HepG2 (cell line): ENCODE measurements at regions not wholly inside any gene's neighbourhood (a gene's known extent, or its start where the extent isn't known, plus 50 kb on each side); places are given as distances from the start of the nearest gene placed in this dataset.

ENCODE experiments used
- ATAC-seq: fragments of 200-7000 bp; cut with Tn5 transposase; 3 replicates; pipeline ENCODE4 v1.9.1; 2020; ENCODE audit warnings: mild to moderate bottlenecking, moderate library complexity
- BruUV-seq: library from RNA; stranded (reverse); fragments of 400-500 nt; replicated peaks from 2 replicates; lab custom pipeline; 2021; lab: Mats Ljungman, UMichigan
- CTCF ChIA-PET: fragments of 300-600 bp; formaldehyde crosslinking; extraction: SDS; loops from one replicate; lab custom pipeline; 2021; ENCODE audit warnings: low total read pairs, inconsistent platforms, low intra/inter-chr PET ratio; lab: Yijun Ruan, JAX
- POLR2A ChIA-PET: fragments of 350-600 bp; sonication (Branson Sonifier 250); formaldehyde crosslinking; loops from one replicate; lab custom pipeline; 2020; ENCODE audit warnings: antibody characterized with exemption, inconsistent platforms; lab: Yijun Ruan, JAX
- DNase-seq: peaks from one replicate; pipeline ENCODE4 v3.0.0-alpha.2; 2015; ENCODE audit warnings: low spot score
- FAIRE-seq: peaks from 3 replicates; lab custom pipeline; 2011; peaks lifted over from hg19 to GRCh38; lab: Jason Lieb, UNC
- H2AFZ ChIP-seq: one replicate; pipeline ENCODE4 v1.6.1; 2011; ENCODE audit warnings: low read length, inconsistent platforms
- H3K27ac ChIP-seq: fragments of 300-600 bp; 3 replicates; pipeline ENCODE4 v1.8.0; 2011; ENCODE audit warnings: mixed run types, mild to moderate bottlenecking, mixed read lengths, low read length, inconsistent platforms; ENCODE audit not compliant: insufficient read depth; ENCODE audit errors: extremely low read length
- H3K27me3 ChIP-seq, 2 experiments: fragments of 200-600 bp in 1 of 2; 2 replicates in 1 of 2; 3 replicates in 1 of 2; pipeline versions ENCODE4 v1.6.0 to v1.8.0; 2011; ENCODE audit warnings: low read length in 2 of 2, mild to moderate bottlenecking in 2 of 2, moderate library complexity in 2 of 2, inconsistent platforms in 1 of 2; ENCODE audit not compliant: insufficient read depth in 2 of 2, control insufficient read depth in 1 of 2
- H3K36me3 ChIP-seq, 2 experiments: fragments of 200-600 bp in 1 of 2; replicated peaks in 1 of 2; 2 replicates in 1 of 2; 3 replicates in 1 of 2; pipeline versions ENCODE4 v1.5.1 to v1.8.0; 2011; ENCODE audit warnings: low read length in 2 of 2, inconsistent platforms in 1 of 2; ENCODE audit not compliant: insufficient read depth in 2 of 2, control insufficient read depth in 1 of 2
- H3K4me1 ChIP-seq: 2 replicates; pipeline ENCODE4 v1.5.1; 2012; ENCODE audit warnings: low read length, inconsistent platforms; ENCODE audit not compliant: insufficient read depth
- H3K4me2 ChIP-seq: 2 replicates; pipeline ENCODE4 v1.6.0; 2011; ENCODE audit warnings: low read depth, low read length, inconsistent platforms
- H3K4me3 ChIP-seq, 3 experiments: fragments of 200-600 bp in 1 of 3; sonication (generic), shearing (Covaris generic) in 1 of 3; replicated peaks in 1 of 3; 2 replicates each; pipeline ENCODE4 v1.5.1; 2011 to 2016; ENCODE audit warnings: low read length in 3 of 3, inconsistent platforms in 2 of 3, low read depth in 2 of 3, mild to moderate bottlenecking in 2 of 3, control low read depth in 1 of 3, mixed read lengths in 1 of 3; ENCODE audit not compliant: insufficient read depth in 1 of 3
- H3K79me2 ChIP-seq: one replicate; pipeline ENCODE4 v1.6.1; 2011; ENCODE audit warnings: low read length, inconsistent platforms; ENCODE audit not compliant: insufficient read depth
- H3K9ac ChIP-seq: 2 replicates; pipeline ENCODE4 v1.6.0; 2011; ENCODE audit warnings: mild to moderate bottlenecking, low read depth, low read length, inconsistent platforms; ENCODE audit not compliant: insufficient read depth
- H3K9me3 ChIP-seq: 2 replicates; pipeline ENCODE4 v1.5.1; 2012; ENCODE audit warnings: mild to moderate bottlenecking, low read length
- H4K20me1 ChIP-seq: 2 replicates; pipeline ENCODE4 v1.6.0; 2011; ENCODE audit warnings: inconsistent platforms, mild to moderate bottlenecking, low read length, moderate library complexity; ENCODE audit not compliant: insufficient read depth
- ADNP ChIP-seq: sonication (generic); formaldehyde crosslinking; IDR thresholded peaks from 2 replicates; pipeline ENCODE4 v1.4.0; 2020; ENCODE audit warnings: missing genetic modification reagents
- ATF7-NPFF ChIP-seq: sonication (generic); formaldehyde crosslinking; IDR thresholded peaks from 2 replicates; pipeline ENCODE4 v1.8.1; 2023; ENCODE audit warnings: mild to moderate bottlenecking, low read depth, missing genetic modification reagents, moderate library complexity
- GATAD1 ChIP-seq: IDR thresholded peaks from 2 replicates; pipeline ENCODE4 v1.6.1; 2016; ENCODE audit warnings: missing genetic modification reagents, missing compliant biosample characterization
- HHEX ChIP-seq: IDR thresholded peaks from 2 replicates; pipeline ENCODE4 v1.6.1; 2016; ENCODE audit warnings: control low read depth
- MAF1 ChIP-seq: sonication (generic); formaldehyde crosslinking; IDR thresholded peaks from 2 replicates; pipeline ENCODE4 v1.5.0; 2020; ENCODE audit warnings: missing genetic modification reagents, borderline replicate concordance
- MBNL3 ChIP-seq: fragments of 250-450 bp; sonication (Bioruptor Pico); conservative IDR thresholded peaks from 2 replicates; pipeline ENCODE4 v1.8.0; 2022; ENCODE audit warnings: mild to moderate bottlenecking, inconsistent platforms
- NR2F6 ChIP-seq, 2 experiments: IDR thresholded peaks; 2 replicates each; pipeline ENCODE4 v1.6.1; 2016; ENCODE audit warnings: antibody characterized with exemption in 1 of 2, mild to moderate bottlenecking in 1 of 2
- PHF5A ChIP-seq: IDR thresholded peaks from one replicate; pipeline ENCODE4 v1.6.1; 2018; ENCODE audit warnings: low read depth, missing genetic modification reagents; ENCODE audit not compliant: unreplicated experiment
- REPIN1 ChIP-seq: sonication (generic); formaldehyde crosslinking; IDR thresholded peaks from 2 replicates; pipeline ENCODE4 v1.8.0; 2022; ENCODE audit warnings: missing genetic modification reagents, low read depth, mild to moderate bottlenecking, borderline replicate concordance
- SOX13 ChIP-seq, 3 experiments: fragments of 450-650 bp in 1 of 3; sonication (generic) in 1 of 3; formaldehyde crosslinking in 1 of 3; IDR thresholded peaks in 2 of 3; conservative IDR thresholded peaks in 1 of 3; 2 replicates each; pipeline versions ENCODE4 v1.5.0 to v1.6.1; 2016 to 2020; ENCODE audit warnings: antibody characterized with exemption in 1 of 3, mild to moderate bottlenecking in 1 of 3, missing compliant biosample characterization in 1 of 3, missing genetic modification reagents in 1 of 3, moderate library complexity in 1 of 3
- ZNF530 ChIP-seq: sonication (generic); formaldehyde crosslinking; IDR thresholded peaks from 2 replicates; pipeline ENCODE4 v1.5.0; 2020; ENCODE audit warnings: low read depth, mild to moderate bottlenecking, missing genetic modification reagents
- ZNF605 ChIP-seq: sonication (generic); formaldehyde crosslinking; IDR thresholded peaks from 2 replicates; pipeline ENCODE4 v1.8.0; 2022; ENCODE audit warnings: mild to moderate bottlenecking, missing genetic modification reagents
- ZNF772 ChIP-seq: sonication (generic); formaldehyde crosslinking; IDR thresholded peaks from 2 replicates; pipeline ENCODE4 v1.5.0; 2020; ENCODE audit warnings: mild to moderate bottlenecking, missing genetic modification reagents
- WGBS: methylation state at CpG from one replicate; pipeline ENCODE4 v1.1.6; 2017; ENCODE audit warnings: low lambda C conversion rate; 5-methylcytosine and 5-hydroxymethylcytosine counted together
- in situ Hi-C: cut with HindIII; loops from 2 replicates; pipeline ENCODE4 v1.10.0; 2017; ENCODE audit warnings: low pct_unique_long_range_greater_than_20kb; ENCODE audit not compliant: extremely low pct_ligation_motif_present
- intact Hi-C: fragments of 100-400 bp; cut with micrococcal nuclease; formaldehyde crosslinking; loops from one replicate; pipeline ENCODE4 v1.10.0; 2022; ENCODE audit not compliant: unreplicated experiment
- TF ChIP-seq, protein P1 (sequence below): sonication (generic); formaldehyde crosslinking; IDR thresholded peaks from 2 replicates; pipeline ENCODE4 v1.4.0; 2020; ENCODE audit warnings: mild to moderate bottlenecking, missing genetic modification reagents
- TF ChIP-seq, protein P2 (sequence below): sonication (generic); formaldehyde crosslinking; IDR thresholded peaks from 2 replicates; pipeline ENCODE4 v1.4.0; 2020; ENCODE audit warnings: missing genetic modification reagents

DNA sequence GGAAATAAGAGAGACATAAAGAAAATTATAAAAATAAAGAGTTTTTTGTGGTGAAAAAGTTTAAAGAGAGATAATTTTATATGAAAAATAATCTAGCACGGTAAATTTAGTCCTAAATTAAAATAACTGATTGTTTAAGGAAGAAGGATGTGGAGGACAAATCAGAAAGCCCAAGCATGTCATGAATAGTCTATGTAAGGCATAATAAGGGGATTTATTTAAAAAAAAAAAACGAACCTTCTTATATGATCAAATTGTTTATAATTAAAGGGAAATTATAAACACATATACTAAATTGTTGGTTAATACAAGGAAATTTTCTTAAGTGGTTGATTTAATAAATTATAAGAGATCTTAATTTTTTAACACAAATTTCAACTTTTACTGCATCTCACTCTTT lies 551.8 kb upstream of the TYRP1 start:
- ChIA-PET POLR2A (no interaction called here), CTCF (no interaction called here)
- FAIRE-seq (no peak), ATAC-seq (no peak), DNase-seq (no peak)
- H2AFZ ChIP-seq = no peak overlapping the region
- no peaks in the 10 kb centered on the region for H4K20me1 ChIP-seq
- no peak overlapping the region for H3K4me2 ChIP-seq
- WGBS = 1% methylated on average over 2 of the region's 2 CpGs
- no peaks in the 10 kb centered on the region for H3K36me3 ChIP-seq
- intact Hi-C loops = no loop called here
- TF ChIP-seq ZNF605 (CRISPR knock-in tag) (no peak), SOX13 (IDR thresholded peaks at IDR 0.05) (no peak), SOX13 (CRISPR knock-in tag; conservative IDR thresholded peaks at IDR 0.05 in 1 of 2, IDR thresholded peaks at IDR 0.05 in 1 of 2) (no peak), MBNL3 (CRISPR knock-in tag) (no peak), MAF1 (CRISPR knock-in tag) (no peak), ATF7-NPFF (CRISPR knock-in tag) (no peak), ZNF772 (CRISPR knock-in tag) (no peak), GATAD1 (CRISPR knock-in tag) (no peak), NR2F6 (IDR thresholded peaks at IDR 0.05) (no peak), NR2F6 (CRISPR knock-in tag; IDR thresholded peaks at IDR 0.05) (no peak), HHEX (CRISPR knock-in tag) (no peak), ADNP (CRISPR knock-in tag) (no peak), PHF5A (CRISPR knock-in tag) (no peak), ZNF530 (no peak), REPIN1 (CRISPR knock-in tag) (no peak)
- TF ChIP-seq, protein P1, sequence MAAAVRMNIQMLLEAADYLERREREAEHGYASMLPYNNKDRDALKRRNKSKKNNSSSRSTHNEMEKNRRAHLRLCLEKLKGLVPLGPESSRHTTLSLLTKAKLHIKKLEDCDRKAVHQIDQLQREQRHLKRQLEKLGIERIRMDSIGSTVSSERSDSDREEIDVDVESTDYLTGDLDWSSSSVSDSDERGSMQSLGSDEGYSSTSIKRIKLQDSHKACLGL (CRISPR knock-in tag) = no peak
- TF ChIP-seq, protein P2, sequence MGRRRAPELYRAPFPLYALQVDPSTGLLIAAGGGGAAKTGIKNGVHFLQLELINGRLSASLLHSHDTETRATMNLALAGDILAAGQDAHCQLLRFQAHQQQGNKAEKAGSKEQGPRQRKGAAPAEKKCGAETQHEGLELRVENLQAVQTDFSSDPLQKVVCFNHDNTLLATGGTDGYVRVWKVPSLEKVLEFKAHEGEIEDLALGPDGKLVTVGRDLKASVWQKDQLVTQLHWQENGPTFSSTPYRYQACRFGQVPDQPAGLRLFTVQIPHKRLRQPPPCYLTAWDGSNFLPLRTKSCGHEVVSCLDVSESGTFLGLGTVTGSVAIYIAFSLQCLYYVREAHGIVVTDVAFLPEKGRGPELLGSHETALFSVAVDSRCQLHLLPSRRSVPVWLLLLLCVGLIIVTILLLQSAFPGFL (CRISPR knock-in tag) = no peak
- no peaks in the 10 kb centered on the region for H3K79me2 ChIP-seq
- in situ Hi-C loops = no loop called here
- H3K4me1 ChIP-seq = no peaks in the 10 kb centered on the region
- BruUV-seq = no TSS peak
- H3K9ac ChIP-seq = no peak overlapping the region
- H3K27ac ChIP-seq = no peak overlapping the region
- H3K4me3 ChIP-seq = no peak overlapping the region
- no peaks in the 10 kb centered on the region for H3K27me3 ChIP-seq
- H3K9me3 ChIP-seq = peaks cover 84% of the 10 kb centered on the region
